WTC11 (cell line): ENCODE measurements at regions not wholly inside any gene's neighbourhood (a gene's known extent, or its start where the extent isn't known, plus 50 kb on each side); places are given as distances from the start of the nearest gene placed in this dataset.

Experiments used
- ATAC-seq: fragments of 200-7000 bp; cut with Tn5 transposase; 2 replicates; pipeline ENCODE4 v1.10.0; 2021; ENCODE audit warnings: mild to moderate bottlenecking, moderate library complexity
- CTCF ChIA-PET: fragments of 300-600 bp; sonication (Branson Sonifier 250); formaldehyde crosslinking; loops from one replicate; lab custom pipeline; 2021; ENCODE audit warnings: antibody characterized with exemption; lab: Charles Lee
- POLR2A ChIA-PET: fragments of 350-600 bp; sonication (Branson Sonifier 250); formaldehyde crosslinking; loops from one replicate; lab custom pipeline; 2021; ENCODE audit warnings: antibody characterized with exemption; lab: Charles Lee
- DNase-seq: peaks from one replicate; pipeline ENCODE4 v3.0.0; 2021; ENCODE audit warnings: low spot score
- H3K27ac Mint-ChIP-seq: 2 replicates; pipeline ENCODE4 v1.8.0; 2021; ENCODE audit warnings: mixed read lengths
- H3K27me3 Mint-ChIP-seq: 2 replicates; pipeline ENCODE4 v1.8.0; 2021; ENCODE audit warnings: low read depth, mild to moderate bottlenecking, moderate library complexity, mixed read lengths
- H3K36me3 Mint-ChIP-seq: 2 replicates; pipeline ENCODE4 v1.8.0; 2021; ENCODE audit warnings: mixed read lengths
- H3K4me1 Mint-ChIP-seq: 2 replicates; pipeline ENCODE4 v1.8.0; 2022; ENCODE audit warnings: mixed read lengths
- H3K4me3 Mint-ChIP-seq: 2 replicates; pipeline ENCODE4 v1.8.0; 2021; ENCODE audit warnings: mild to moderate bottlenecking, moderate library complexity, mixed read lengths
- H3K9me3 Mint-ChIP-seq: 2 replicates; pipeline ENCODE4 v1.8.0; 2021; ENCODE audit warnings: mixed read lengths
- FOXJ3 ChIP-seq: sonication (generic); formaldehyde crosslinking; IDR thresholded peaks from 2 replicates; pipeline ENCODE4 v1.9.0; 2021; ENCODE audit warnings: missing genetic modification reagents, mild to moderate bottlenecking, borderline replicate concordance
- GABPB1 ChIP-seq: sonication (generic); formaldehyde crosslinking; IDR thresholded peaks from 2 replicates; pipeline ENCODE4 v1.8.1; 2023; ENCODE audit warnings: mild to moderate bottlenecking, missing genetic modification reagents
- GRHL2 ChIP-seq: fragments of 250-450 bp; sonication (Bioruptor Pico); IDR thresholded peaks from 2 replicates; pipeline ENCODE4 v1.8.0; 2022; ENCODE audit warnings: mild to moderate bottlenecking, moderate library complexity; ENCODE audit not compliant: insufficient replicate concordance, severe bottlenecking
- IRF2 ChIP-seq: sonication (generic); formaldehyde crosslinking; IDR thresholded peaks from 2 replicates; pipeline ENCODE4 v1.8.0; 2022; ENCODE audit warnings: low read depth, missing genetic modification reagents, borderline replicate concordance
- KAT7 ChIP-seq: sonication (generic); formaldehyde crosslinking; IDR thresholded peaks from 2 replicates; pipeline ENCODE4 v1.8.1; 2023; ENCODE audit warnings: missing genetic modification reagents, mild to moderate bottlenecking, borderline replicate concordance
- MXD4 ChIP-seq: fragments of 250-450 bp; sonication (Bioruptor Pico); IDR thresholded peaks from 2 replicates; pipeline ENCODE4 v1.8.0; 2021; ENCODE audit warnings: mild to moderate bottlenecking, moderate library complexity, borderline replicate concordance
- NFATC4 ChIP-seq: fragments of 250-450 bp; sonication (Bioruptor Pico); IDR thresholded peaks from 2 replicates; pipeline ENCODE4 v1.9.0; 2021; ENCODE audit warnings: mild to moderate bottlenecking
- NFE2L1 ChIP-seq: sonication (generic); formaldehyde crosslinking; IDR thresholded peaks from 2 replicates; pipeline ENCODE4 v1.8.1; 2023; ENCODE audit warnings: missing genetic modification reagents
- NR1H2 ChIP-seq: sonication (generic); formaldehyde crosslinking; IDR thresholded peaks from 2 replicates; pipeline ENCODE4 v1.9.0; 2021; ENCODE audit warnings: mild to moderate bottlenecking, moderate library complexity, missing genetic modification reagents
- NR2C2 ChIP-seq: sonication (generic); formaldehyde crosslinking; IDR thresholded peaks from 2 replicates; pipeline ENCODE4 v1.8.0; 2022; ENCODE audit warnings: mild to moderate bottlenecking, missing genetic modification reagents
- NR3C1 ChIP-seq: sonication (generic); formaldehyde crosslinking; conservative IDR thresholded peaks from 2 replicates; pipeline ENCODE4 v1.8.1; 2023; ENCODE audit warnings: low read depth, mild to moderate bottlenecking, missing genetic modification reagents
- OVOL2 ChIP-seq: fragments of 250-450 bp; sonication (Bioruptor Pico); IDR thresholded peaks from 2 replicates; pipeline ENCODE4 v1.9.0; 2021; ENCODE audit warnings: mild to moderate bottlenecking, borderline replicate concordance
- PRRX2 ChIP-seq: fragments of 250-450 bp; sonication (Bioruptor Pico); IDR thresholded peaks from 2 replicates; pipeline ENCODE4 v1.8.0; 2021; ENCODE audit warnings: mild to moderate bottlenecking
- SMAD3 ChIP-seq: sonication (generic); formaldehyde crosslinking; IDR thresholded peaks from 2 replicates; pipeline ENCODE4 v1.8.0; 2022; ENCODE audit warnings: missing genetic modification reagents, mild to moderate bottlenecking, borderline replicate concordance
- SMAD4 ChIP-seq: sonication (generic); formaldehyde crosslinking; IDR thresholded peaks from 2 replicates; pipeline ENCODE4 v1.8.0; 2022; ENCODE audit warnings: mild to moderate bottlenecking, missing genetic modification reagents
- SP1 ChIP-seq: sonication (generic); formaldehyde crosslinking; conservative IDR thresholded peaks from 2 replicates; pipeline ENCODE4 v1.8.1; 2022; ENCODE audit warnings: missing genetic modification reagents
- TEAD1 ChIP-seq: sonication (generic); formaldehyde crosslinking; IDR thresholded peaks from 2 replicates; pipeline ENCODE4 v1.8.0; 2022; ENCODE audit warnings: mild to moderate bottlenecking, missing genetic modification reagents
- ZNF416 ChIP-seq: fragments of 250-450 bp; sonication (Bioruptor Pico); IDR thresholded peaks from 2 replicates; pipeline ENCODE4 v1.9.0; 2021; ENCODE audit warnings: mild to moderate bottlenecking, inconsistent platforms
- ZNF671 ChIP-seq: fragments of 250-450 bp; sonication (Bioruptor Pico); IDR thresholded peaks from 2 replicates; pipeline ENCODE4 v1.8.0; 2021; ENCODE audit warnings: mild to moderate bottlenecking
- TF ChIP-seq, protein P1 (sequence below): sonication (generic); formaldehyde crosslinking; IDR thresholded peaks from 2 replicates; pipeline ENCODE4 v1.8.1; 2022; ENCODE audit warnings: mild to moderate bottlenecking, moderate library complexity, missing genetic modification reagents
- TF ChIP-seq, protein P2 (sequence below): fragments of 250-450 bp; sonication (Bioruptor Pico); IDR thresholded peaks from 2 replicates; pipeline ENCODE4 v2.1.2; 2022; ENCODE audit warnings: mild to moderate bottlenecking, moderate library complexity
- TF ChIP-seq, protein P3 (sequence below): sonication (generic); formaldehyde crosslinking; IDR thresholded peaks from 2 replicates; pipeline ENCODE4 v1.8.0; 2022; ENCODE audit warnings: mild to moderate bottlenecking, missing genetic modification reagents
- TF ChIP-seq, protein P4 (sequence below): sonication (generic); formaldehyde crosslinking; IDR thresholded peaks from 2 replicates; pipeline ENCODE4 v1.8.0; 2022; ENCODE audit warnings: mild to moderate bottlenecking, missing genetic modification reagents
- TF ChIP-seq, protein P5 (sequence below): sonication (generic); formaldehyde crosslinking; IDR thresholded peaks from 2 replicates; pipeline ENCODE4 v1.8.1; 2023; ENCODE audit warnings: mild to moderate bottlenecking, moderate library complexity, missing genetic modification reagents
- TF ChIP-seq, protein P6 (sequence below): sonication (generic); formaldehyde crosslinking; IDR thresholded peaks from 2 replicates; pipeline ENCODE4 v1.8.0; 2023; ENCODE audit warnings: mild to moderate bottlenecking, missing genetic modification reagents
- TF ChIP-seq, protein P7 (sequence below): sonication (generic); formaldehyde crosslinking; IDR thresholded peaks from 2 replicates; pipeline ENCODE4 v1.8.1; 2023; ENCODE audit warnings: mild to moderate bottlenecking, missing genetic modification reagents, moderate library complexity
- TF ChIP-seq, protein P8 (sequence below): sonication (generic); formaldehyde crosslinking; conservative IDR thresholded peaks from 2 replicates; pipeline ENCODE4 v1.8.1; 2022; ENCODE audit warnings: mild to moderate bottlenecking, missing genetic modification reagents

DNA sequence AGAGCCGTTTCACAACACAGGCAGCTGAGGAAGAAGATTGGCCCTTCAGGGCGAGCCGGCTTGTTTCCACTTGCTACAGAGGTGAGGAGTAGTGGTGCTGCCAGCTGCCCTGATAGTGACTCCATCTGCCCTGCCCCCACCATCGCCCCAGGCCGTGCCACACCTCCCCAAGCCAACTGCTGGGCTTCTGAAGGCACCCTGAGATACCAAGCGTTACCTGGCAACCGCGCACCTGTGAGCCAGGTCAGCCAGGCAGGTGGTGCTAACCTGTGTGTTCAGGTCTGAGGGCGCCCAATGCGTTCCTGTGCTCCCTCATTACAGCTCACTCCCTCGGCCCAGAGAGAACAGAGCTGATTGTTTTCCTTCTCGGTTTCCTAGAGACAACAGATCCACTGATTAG lies 299.1 kb upstream of the ID4 start (continued):
- TF ChIP-seq TEAD1 (CRISPR knock-in tag): no peak

DNA sequence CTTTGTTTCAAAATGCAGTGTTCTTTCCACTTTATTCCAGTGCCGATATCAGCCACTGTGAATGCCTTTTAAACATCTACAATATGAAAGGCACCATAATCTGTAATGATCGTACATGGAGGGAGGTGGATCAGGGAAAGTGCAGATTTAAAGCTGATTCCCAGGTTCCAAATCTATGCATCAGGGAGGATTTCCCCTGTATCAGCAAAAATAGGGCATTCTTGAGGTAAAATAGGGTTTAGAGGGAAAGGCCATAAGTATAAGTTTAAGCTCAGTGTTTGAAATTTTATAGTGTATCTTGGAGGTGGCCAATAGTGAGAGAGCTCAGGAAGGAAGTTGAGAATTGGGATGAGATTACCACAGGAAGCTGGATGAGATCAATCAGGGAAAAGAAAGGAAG lies 289.7 kb upstream of the ID4 start:
- Mint-ChIP-seq H3K9me3 (no peaks in the 10 kb centered on the region), H3K4me3 (no peak overlapping the region)
- POLR2A ChIA-PET: no interaction called here

DNA sequence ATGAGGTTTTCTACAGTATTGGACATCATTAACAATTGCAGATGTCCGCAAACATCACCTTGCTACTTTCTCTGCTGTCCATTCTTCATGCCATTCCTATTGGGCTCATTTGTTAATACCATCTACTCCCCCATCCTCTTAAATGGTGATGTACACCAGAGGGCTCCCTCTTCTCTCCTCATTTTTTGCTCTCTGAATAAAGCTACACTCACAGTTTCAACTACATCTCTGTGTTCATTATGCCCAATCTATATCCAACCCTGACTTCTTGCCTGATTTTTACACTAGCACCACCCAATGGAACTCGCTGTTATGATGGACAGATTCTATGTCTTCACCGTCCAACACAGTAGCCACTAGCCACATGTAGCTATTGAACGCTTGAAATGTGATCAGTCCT lies 288.1 kb upstream of the ID4 start:
- Mint-ChIP-seq H3K4me1 (no peaks in the 10 kb centered on the region; the same call in 1 of the 2 replicates), H3K36me3 (no peaks in the 10 kb centered on the region), H3K4me3 (no peak overlapping the region), H3K27me3 (no peaks in the 10 kb centered on the region), H3K27ac (no peak overlapping the region), H3K9me3 (peaks cover 8% of the 10 kb centered on the region)
- no peak for ATAC-seq
- ChIA-PET POLR2A (no interaction called here), CTCF (interaction anchor here (1.6 kb wide), 1 partner anchor 524 kb away, joined by 4 read pairs; no protein-coding TSS in a partner anchor)
- no peak for DNase-seq
- no peak for TF ChIP-seq SMAD4 (CRISPR knock-in tag)
- no peak for TF ChIP-seq GRHL2 (CRISPR knock-in tag)
- TF ChIP-seq FOXJ3 (CRISPR knock-in tag): no peak
- no peak for TF ChIP-seq KAT7 (CRISPR knock-in tag)
- TF ChIP-seq OVOL2 (CRISPR knock-in tag): no peak
- TF ChIP-seq NR3C1: no peak
- TF ChIP-seq MXD4 (CRISPR knock-in tag): no peak
- TF ChIP-seq, protein P1, sequence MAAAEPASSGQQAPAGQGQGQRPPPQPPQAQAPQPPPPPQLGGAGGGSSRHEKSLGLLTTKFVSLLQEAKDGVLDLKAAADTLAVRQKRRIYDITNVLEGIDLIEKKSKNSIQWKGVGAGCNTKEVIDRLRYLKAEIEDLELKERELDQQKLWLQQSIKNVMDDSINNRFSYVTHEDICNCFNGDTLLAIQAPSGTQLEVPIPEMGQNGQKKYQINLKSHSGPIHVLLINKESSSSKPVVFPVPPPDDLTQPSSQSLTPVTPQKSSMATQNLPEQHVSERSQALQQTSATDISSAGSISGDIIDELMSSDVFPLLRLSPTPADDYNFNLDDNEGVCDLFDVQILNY: no peak
- TF ChIP-seq PRRX2: no peak
- TF ChIP-seq IRF2: no peak
- TF ChIP-seq, protein P2, sequence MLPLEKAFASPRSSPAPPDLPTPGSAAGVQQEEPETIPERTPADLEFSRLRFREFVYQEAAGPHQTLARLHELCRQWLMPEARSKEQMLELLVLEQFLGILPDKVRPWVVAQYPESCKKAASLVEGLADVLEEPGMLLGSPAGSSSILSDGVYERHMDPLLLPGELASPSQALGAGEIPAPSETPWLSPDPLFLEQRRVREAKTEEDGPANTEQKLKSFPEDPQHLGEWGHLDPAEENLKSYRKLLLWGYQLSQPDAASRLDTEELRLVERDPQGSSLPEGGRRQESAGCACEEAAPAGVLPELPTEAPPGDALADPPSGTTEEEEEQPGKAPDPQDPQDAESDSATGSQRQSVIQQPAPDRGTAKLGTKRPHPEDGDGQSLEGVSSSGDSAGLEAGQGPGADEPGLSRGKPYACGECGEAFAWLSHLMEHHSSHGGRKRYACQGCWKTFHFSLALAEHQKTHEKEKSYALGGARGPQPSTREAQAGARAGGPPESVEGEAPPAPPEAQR (CRISPR knock-in tag): no peak
- no peak for TF ChIP-seq NFATC4 (CRISPR knock-in tag)
- TF ChIP-seq SP1 (CRISPR knock-in tag): no peak

More for the DNA sequence above, 289.7 kb upstream of the ID4 start:
- Mint-ChIP-seq H3K4me1 (no peaks in the 10 kb centered on the region; the same call in 1 of the 2 replicates), H3K27ac (no peak overlapping the region), H3K27me3 (no peaks in the 10 kb centered on the region), H3K36me3 (no peaks in the 10 kb centered on the region)
- ATAC-seq (no peak), DNase-seq (no peak)
- CTCF ChIA-PET: no interaction called here
- TF ChIP-seq GABPB1 (CRISPR knock-in tag): no peak
- TF ChIP-seq, protein P3, sequence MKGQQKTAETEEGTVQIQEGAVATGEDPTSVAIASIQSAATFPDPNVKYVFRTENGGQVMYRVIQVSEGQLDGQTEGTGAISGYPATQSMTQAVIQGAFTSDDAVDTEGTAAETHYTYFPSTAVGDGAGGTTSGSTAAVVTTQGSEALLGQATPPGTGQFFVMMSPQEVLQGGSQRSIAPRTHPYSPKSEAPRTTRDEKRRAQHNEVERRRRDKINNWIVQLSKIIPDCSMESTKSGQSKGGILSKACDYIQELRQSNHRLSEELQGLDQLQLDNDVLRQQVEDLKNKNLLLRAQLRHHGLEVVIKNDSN (CRISPR knock-in tag): no peak
- no peak for TF ChIP-seq NR1H2 (CRISPR knock-in tag)
- TF ChIP-seq, protein P4, sequence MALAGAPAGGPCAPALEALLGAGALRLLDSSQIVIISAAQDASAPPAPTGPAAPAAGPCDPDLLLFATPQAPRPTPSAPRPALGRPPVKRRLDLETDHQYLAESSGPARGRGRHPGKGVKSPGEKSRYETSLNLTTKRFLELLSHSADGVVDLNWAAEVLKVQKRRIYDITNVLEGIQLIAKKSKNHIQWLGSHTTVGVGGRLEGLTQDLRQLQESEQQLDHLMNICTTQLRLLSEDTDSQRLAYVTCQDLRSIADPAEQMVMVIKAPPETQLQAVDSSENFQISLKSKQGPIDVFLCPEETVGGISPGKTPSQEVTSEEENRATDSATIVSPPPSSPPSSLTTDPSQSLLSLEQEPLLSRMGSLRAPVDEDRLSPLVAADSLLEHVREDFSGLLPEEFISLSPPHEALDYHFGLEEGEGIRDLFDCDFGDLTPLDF: no peak
- TF ChIP-seq GRHL2 (CRISPR knock-in tag): no peak
- TF ChIP-seq NR2C2 (CRISPR knock-in tag): no peak
- TF ChIP-seq, protein P5, sequence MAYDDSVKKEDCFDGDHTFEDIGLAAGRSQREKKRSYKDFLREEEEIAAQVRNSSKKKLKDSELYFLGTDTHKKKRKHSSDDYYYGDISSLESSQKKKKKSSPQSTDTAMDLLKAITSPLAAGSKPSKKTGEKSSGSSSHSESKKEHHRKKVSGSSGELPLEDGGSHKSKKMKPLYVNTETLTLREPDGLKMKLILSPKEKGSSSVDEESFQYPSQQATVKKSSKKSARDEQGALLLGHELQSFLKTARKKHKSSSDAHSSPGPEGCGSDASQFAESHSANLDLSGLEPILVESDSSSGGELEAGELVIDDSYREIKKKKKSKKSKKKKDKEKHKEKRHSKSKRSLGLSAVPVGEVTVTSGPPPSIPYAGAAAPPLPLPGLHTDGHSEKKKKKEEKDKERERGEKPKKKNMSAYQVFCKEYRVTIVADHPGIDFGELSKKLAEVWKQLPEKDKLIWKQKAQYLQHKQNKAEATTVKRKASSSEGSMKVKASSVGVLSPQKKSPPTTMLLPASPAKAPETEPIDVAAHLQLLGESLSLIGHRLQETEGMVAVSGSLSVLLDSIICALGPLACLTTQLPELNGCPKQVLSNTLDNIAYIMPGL: no peak
- TF ChIP-seq SMAD3 (CRISPR knock-in tag): no peak
- no peak for TF ChIP-seq ZNF416 (CRISPR knock-in tag)
- TF ChIP-seq ZNF671: no peak
- TF ChIP-seq, protein P6, sequence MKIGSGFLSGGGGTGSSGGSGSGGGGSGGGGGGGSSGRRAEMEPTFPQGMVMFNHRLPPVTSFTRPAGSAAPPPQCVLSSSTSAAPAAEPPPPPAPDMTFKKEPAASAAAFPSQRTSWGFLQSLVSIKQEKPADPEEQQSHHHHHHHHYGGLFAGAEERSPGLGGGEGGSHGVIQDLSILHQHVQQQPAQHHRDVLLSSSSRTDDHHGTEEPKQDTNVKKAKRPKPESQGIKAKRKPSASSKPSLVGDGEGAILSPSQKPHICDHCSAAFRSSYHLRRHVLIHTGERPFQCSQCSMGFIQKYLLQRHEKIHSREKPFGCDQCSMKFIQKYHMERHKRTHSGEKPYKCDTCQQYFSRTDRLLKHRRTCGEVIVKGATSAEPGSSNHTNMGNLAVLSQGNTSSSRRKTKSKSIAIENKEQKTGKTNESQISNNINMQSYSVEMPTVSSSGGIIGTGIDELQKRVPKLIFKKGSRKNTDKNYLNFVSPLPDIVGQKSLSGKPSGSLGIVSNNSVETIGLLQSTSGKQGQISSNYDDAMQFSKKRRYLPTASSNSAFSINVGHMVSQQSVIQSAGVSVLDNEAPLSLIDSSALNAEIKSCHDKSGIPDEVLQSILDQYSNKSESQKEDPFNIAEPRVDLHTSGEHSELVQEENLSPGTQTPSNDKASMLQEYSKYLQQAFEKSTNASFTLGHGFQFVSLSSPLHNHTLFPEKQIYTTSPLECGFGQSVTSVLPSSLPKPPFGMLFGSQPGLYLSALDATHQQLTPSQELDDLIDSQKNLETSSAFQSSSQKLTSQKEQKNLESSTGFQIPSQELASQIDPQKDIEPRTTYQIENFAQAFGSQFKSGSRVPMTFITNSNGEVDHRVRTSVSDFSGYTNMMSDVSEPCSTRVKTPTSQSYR (CRISPR knock-in tag): no peak
- no peak for TF ChIP-seq NFE2L1 (CRISPR knock-in tag)
- TF ChIP-seq, protein P7, sequence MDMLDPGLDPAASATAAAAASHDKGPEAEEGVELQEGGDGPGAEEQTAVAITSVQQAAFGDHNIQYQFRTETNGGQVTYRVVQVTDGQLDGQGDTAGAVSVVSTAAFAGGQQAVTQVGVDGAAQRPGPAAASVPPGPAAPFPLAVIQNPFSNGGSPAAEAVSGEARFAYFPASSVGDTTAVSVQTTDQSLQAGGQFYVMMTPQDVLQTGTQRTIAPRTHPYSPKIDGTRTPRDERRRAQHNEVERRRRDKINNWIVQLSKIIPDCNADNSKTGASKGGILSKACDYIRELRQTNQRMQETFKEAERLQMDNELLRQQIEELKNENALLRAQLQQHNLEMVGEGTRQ (CRISPR knock-in tag): no peak
- TF ChIP-seq, protein P8, sequence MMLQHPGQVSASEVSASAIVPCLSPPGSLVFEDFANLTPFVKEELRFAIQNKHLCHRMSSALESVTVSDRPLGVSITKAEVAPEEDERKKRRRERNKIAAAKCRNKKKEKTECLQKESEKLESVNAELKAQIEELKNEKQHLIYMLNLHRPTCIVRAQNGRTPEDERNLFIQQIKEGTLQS (CRISPR knock-in tag): no peak
